Cardiac fibroblast (primary cell): ENCODE measurements at regions not wholly inside any gene's neighbourhood (a gene's known extent, or its start where the extent isn't known, plus 50 kb on each side); places are given as distances from the start of the nearest gene placed in this dataset.
"Not testable (repeated sequence)": the region's sequence is repeated elsewhere in the genome, so short reads cannot be mapped to it uniquely, and the experiment has no call there.

ENCODE experiments used
- DNase-seq, 2 donors: peaks; one replicate each; pipeline versions ENCODE4 v3.0.0 to v3.0.0-alpha.2; 2010; ENCODE audit warnings: low read depth in 2 of 2
- H3K4me3 ChIP-seq, 2 donors: replicated peaks in 1 of 2; 1 replicate in 1 of 2; 2 replicates in 1 of 2; pipeline ENCODE4 v1.5.1; 2011; ENCODE audit warnings: low read depth in 2 of 2, low read length in 2 of 2, mild to moderate bottlenecking in 2 of 2, moderate library complexity in 1 of 2
- CTCF ChIP-seq: IDR thresholded peaks from one replicate; pipeline ENCODE4 v1.5.1; 2011; ENCODE audit warnings: low read depth, mild to moderate bottlenecking, low read length, inconsistent platforms

- H3K4me3 ChIP-seq, result no peak overlapping the region
- DNase-seq, result no peak
- no peak for TF ChIP-seq CTCF
These were observed 61.9 kb upstream of the RPL38 start for GRCh38 chr17:74141612-74142011.

- DNase-seq, H3K4me3 ChIP-seq: not testable (repeated sequence)
These were observed 60.2 kb upstream of the RPL38 start for GRCh38 chr17:74143318-74143717.

GRCh38 chr17:74145756-74146155, 57.7 kb upstream of the RPL38 start:
- no peak for TF ChIP-seq CTCF
- no peak overlapping the region for H3K4me3 ChIP-seq
- DNase-seq, result no peak

- no peak overlapping the region for H3K4me3 ChIP-seq
- DNase-seq, result no peak
- TF ChIP-seq CTCF, result no peak
These were observed 57.3 kb upstream of the RPL38 start for GRCh38 chr17:74146196-74146595.

GRCh38 chr17:74147056-74147835, 56.2 kb upstream of the RPL38 start:
- TF ChIP-seq CTCF, result no peak
- no peak for DNase-seq
- H3K4me3 ChIP-seq, result no peak overlapping the region

- no peak for TF ChIP-seq CTCF
These were observed 55.5 kb upstream of the RPL38 start for GRCh38 chr17:74147966-74148365.

GRCh38 chr17:74148446-74148845, 55.0 kb upstream of the RPL38 start:
- no peak for TF ChIP-seq CTCF
- H3K4me3 ChIP-seq, result no peak overlapping the region
- DNase-seq, result no peak

More at GRCh38 chr17:74147966-74148365, 55.5 kb upstream of the RPL38 start:
- no peak overlapping the region for H3K4me3 ChIP-seq
- DNase-seq, result no peak
